ENCODE measurements at regions not wholly inside any gene's neighbourhood (a gene's known extent, or its start where the extent isn't known, plus 50 kb on each side); places are given as distances from the start of the nearest gene placed in this dataset.

DNA sequence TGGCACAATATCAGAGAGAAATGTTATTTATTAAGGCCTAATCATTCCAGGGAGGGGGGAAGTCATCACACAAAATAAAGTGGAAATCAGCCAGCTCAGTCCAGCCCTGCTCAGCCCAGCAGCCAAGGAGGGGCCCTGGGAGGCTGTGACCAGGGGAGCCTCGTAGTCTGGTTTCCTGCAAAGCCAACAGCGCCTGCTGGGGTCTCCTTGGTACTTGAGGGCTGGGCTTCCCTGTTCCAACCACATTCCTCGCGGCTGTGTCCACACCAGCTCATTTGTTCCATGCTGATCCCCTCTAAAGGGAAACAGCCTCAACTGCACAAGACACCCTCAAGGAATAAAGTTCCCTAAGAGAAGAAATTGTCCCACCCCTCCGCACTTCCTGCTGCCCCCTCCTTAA, 154.0 kb downstream of the TMEM132E start:
- DNase-seq: no peak

DNA sequence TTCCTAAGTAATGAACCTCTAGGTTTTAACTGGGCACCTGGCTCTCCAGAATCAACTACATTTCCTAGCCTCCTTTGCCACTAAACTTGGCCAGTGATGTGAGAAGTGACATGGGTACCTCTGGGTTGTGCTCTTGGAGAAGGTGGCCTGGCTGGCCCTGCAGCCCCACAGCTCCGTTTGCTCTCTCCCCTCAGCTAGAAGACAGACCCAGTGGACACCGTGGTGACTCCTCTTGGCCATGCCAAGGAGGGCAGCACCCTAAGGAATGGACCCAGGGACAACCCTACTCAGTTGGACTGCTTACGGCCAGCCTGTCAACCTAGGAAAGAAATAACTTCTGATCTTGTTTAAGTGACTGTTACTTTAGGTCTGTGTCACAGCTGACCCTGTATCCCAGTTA, 151.4 kb downstream of the TMEM132E start:
- no peak for DNase-seq

DNA sequence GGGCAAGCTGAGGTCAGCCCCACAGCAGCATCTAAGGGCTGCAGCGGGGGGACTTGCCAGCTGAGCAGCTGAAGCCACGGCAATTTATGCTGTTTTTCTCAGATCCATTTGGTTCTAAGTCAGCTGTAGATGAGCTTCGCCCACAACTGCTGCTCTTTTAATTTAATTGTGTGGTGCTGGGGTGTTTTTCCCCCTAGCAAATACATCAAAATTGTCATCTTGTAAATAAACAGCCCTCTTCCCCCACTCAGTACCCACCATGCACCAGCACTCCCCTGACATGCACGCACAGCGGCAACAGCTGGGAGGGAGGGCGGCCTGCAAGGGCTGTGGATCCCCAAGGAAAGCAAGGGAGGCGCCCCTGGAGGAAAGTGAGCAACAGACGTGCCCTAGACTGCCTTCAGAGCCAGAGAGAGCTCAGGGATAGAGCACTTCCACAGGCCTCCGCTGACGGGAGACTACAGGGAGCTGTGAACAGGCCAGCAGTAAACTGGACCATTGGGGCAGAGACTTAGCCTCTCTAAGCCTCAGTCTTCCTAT, 149.5 kb downstream of the TMEM132E start:
- DNase-seq: no peak

DNA sequence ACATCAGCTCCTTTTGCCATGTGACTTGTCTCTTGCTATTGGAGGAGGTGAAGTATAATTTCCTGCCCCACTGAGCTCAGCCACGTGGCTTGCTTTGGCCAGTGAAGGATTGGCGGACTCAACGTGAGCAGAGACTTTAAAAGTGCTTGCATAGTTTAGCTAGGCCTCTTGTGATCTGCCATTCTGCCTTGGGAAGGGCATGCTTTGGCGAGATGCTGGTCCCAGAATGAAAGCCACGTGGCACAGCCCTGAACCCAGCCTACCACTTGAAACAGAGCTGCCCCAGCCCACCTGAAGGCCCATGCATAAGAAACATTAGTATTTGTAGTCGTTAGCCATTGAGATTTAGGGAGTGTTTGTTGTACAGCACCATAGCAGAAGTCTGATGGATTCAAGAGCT, 148.2 kb downstream of the TMEM132E start:
- DNase-seq: no peak

DNA sequence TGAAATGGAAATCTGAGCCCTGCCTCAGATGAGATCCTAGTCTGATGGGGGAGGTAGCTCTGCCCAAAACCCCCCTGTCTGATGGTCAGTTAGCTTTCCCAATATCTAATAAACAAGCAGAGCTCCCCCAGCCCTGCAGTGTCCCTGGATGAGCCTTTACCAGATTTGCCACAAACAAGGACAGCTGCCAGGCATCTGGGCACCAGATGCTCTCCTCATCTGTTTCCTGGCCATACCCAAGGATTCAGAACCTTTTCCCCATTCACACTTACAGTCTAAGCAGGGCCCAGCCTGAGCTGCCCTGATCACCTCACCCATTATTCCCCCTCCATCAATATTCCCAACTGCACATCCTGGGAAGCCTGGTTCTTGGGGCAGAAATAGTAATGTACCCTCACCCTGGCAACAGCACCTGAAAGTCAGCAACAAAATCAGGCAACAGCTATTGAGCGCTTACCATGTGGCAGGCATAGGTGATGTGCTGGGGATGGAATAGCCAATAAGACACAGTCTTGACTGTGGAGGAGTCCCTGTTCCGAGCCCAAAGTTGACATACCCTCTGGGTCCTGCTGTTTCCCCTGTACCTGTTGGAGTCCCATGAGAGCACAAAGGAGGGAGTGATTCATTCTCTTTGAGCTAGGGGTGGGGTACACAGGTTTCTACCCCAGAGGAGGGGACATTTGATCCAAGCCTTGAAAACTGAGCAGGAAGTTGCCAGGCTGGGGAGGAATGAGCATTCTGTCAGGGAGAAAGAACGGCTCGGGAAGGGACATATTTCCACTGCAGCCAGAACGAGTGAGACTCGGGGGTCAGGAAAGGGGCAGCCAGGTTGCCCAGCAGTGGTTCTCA, 147.4 kb downstream of the TMEM132E start:
- no peak for DNase-seq

DNA sequence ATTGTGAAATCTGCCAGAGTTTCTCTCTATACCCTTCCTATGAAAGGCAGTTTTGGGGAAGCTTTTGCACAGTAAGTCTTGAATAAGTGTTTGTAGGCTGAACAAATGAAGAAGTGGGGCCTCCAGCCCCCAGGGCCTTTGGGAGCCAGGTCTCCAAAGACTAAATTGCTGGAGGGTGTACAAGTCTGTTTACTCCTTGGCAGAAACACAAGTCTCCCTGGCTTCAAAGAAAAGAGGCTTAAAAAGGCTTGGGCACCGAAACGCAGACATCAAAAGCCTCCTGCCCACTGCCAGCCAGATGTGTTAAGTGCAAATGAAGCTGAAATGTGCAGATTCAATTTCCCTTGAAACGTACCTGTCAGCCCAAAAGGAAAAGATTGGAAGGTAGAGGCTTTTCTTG, 146.3 kb downstream of the TMEM132E start:
- no peak for DNase-seq

DNA sequence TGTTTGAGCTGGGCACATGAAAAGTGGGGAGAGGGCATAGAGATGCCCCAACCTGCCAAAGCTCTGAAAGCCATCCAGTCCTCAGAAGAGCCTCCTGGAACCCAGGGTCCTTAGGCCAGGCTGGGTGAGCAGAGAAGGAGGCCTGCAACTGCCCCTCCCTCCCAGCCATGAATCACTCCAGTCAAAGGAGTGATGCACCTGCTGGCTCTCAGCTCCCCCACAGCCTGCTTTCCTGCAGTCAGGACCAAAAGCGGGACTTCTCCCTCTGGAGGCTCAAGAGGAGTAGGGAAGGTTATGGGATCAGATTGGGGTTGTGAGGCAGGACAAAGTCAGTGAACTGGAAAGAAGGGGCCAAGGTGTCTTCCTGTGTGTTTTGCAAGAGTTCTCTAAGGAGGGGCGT, 145.6 kb downstream of the TMEM132E start:
- no peak for DNase-seq

DNA sequence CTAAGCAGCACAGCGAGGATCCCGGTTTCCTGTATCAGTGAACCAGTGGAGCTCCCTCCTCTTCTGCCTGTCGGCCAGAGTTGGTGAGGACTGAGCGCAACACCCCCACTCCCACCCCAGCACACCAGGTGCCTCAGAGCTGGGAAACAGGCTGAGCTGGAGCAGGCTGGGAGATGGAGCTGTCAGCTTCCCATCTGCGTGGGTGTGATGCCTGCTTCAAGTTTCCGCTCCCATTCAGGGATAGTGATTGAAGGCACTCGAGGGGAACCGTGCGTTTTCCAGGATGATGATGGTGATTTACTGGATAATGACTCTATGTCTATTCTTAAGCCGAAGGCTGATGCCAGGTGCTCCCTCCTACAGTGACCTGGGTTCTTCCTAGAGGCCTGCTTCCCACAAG, 144.5 kb downstream of the TMEM132E start:
- DNase-seq: no peak

DNA sequence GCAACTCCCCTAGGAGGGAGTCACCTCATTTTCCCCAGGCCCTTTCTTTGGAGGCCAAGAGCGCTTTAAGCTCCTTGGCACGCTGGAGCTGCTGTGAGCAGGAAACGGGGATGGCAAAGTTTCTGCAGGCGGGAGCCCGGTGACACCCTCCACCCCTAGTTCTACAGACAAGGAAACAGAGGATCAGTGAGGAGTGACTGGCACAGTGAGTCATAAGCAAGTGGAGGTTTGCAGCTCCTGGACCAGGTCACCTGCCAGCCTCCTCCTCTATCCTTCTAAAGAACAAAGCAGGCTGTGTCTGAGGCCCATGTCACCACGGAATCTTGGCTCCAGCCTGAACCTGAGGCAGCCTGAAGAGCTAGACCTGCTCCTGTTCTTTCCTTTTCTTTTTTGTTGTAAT, 141.9 kb downstream of the TMEM132E start:
- DNase-seq: no peak

DNA sequence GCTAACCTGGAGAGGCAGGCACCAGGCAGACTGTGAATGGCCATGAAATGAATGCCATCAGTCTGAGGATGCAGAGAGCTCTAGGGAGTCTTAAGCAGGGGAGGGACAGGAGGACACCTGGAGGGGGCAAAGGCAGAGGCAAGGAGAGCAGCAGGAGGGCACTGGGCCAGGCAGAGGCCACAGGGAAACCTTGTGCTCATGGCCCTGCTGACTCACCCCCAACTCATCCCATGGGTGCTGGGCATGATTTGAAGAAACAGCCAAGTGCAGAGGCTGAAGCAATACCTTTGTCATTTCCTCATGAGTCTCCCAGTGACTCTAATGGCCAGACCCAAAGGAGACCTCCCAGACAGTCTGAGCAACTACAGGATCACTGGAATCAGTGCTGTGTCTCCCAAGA, 141.4 kb downstream of the TMEM132E start:
- no peak for DNase-seq

DNA sequence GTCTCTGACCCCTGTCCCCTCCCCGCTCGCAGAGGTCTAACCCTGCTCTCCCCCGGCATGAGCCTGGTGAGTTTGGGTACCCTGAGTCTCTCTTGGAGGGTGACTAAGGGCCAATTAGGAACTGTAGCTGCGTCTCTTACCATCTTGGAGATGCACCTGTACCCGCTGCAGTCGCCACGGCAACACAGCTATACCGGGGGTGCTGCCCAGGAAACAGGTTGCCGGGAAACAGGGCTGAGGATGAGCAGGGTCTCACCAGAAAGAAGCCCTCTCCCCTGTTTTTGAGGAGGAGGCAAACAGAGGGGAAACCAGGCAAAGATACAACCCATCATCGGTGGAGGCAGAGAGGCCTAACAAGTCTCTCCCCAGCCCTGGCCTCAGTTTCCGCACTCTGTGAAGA, 140.2 kb downstream of the TMEM132E start:
- no peak for DNase-seq

DNA sequence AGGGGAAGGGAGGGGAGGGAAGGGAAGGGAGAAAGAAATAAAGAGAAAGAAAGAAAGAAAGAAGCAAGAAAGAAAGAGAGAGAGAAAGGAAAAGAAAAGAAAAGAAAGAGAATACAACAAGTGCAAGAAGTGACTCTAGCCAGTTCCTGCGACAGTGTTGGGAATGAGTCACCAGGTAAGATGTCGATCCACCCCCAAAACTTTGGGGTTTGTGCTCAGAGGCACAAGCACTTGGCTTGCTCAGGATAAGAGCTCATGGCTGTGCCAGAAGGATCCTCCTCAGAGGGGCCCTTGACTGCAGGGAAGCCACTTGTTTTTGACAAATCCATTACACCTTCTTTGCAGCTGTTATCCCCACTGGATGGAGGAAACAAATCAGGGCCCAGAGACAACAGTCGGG, 137.7 kb downstream of the TMEM132E start:
- no peak for DNase-seq

DNA sequence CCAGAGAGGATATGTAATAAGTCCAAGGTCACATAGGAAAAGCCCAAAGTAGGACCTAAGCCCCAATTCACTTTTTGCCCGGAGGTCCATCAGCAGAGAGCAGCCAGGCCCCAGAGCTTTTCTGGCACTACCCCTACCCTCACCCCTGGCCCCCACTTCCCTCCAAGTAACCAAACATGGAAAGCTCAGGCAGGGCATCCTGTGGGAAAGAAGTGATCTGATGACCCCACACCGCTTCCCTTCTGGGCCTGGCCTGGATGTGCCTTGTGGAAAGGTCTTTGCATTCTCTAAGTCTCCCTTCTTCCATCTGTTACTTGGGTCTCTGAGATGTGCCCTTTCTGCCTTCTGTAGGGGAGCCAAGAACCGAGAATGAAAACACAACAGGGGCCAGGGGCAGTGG, 136.9 kb downstream of the TMEM132E start:
- DNase-seq: no peak

DNA sequence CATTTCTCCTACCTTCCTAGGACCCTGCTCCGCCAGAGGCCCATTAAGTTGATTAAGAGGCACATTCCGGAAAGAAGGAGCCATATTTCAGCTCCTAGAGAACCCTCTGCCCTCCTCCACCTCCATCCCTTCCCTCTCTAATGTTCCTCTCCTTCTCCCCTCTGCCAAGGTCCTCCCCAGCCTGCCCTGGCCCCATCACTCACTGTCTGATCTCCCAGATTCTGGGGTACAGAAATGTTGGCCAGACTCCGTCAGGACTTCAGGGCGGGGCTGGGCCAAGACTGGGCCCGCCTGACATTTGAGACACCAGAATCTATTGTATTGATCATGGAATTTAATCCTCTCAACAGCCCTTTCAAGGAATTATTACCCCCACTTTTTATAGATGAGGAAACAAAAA, 136.1 kb downstream of the TMEM132E start:
- no peak for DNase-seq

DNA sequence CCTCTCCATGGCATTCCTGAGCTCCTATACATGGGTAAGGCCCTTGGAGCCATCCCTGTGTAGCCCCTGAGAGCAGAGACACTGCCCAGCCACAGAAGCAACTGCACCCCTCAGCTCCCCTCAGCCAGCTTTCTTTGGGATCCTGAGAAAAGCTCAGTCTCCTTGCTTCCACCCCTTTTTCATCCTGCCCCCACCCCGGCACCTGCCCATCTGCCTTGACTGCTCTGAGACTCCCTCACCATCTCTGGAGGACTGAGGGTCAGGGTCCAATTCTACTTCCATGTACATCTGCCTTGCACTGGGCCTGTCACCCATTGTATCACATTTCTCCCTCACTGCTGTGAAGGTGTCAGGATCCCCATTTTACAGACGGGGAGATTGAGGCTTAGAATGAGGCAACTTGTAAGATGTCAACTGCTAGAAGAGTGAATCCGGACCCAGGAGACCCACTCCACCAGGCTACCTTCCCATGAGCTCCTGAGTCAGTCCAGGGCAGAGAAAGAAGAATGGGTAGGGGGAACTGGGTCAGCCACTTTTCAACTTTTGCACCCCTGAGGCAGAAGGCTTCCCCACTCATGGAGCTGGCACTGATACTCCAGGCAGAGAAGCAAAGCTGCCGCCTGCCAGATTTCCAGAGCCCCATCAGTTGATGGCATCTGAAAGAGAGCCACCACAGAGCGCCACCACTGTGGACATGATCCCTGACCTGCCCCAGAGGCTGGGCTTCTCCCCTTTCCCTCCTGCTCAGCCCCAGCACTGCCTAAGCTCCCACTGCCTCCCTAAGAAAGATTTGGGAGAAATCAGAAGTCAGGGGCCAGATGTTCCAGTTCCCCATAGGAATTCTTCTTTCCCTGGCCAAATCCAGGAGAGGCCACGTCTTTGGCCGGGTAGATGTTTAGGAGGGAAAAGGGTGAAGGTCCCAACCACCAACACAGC, 135.4 kb downstream of the TMEM132E start:
- DNase-seq: no peak

DNA sequence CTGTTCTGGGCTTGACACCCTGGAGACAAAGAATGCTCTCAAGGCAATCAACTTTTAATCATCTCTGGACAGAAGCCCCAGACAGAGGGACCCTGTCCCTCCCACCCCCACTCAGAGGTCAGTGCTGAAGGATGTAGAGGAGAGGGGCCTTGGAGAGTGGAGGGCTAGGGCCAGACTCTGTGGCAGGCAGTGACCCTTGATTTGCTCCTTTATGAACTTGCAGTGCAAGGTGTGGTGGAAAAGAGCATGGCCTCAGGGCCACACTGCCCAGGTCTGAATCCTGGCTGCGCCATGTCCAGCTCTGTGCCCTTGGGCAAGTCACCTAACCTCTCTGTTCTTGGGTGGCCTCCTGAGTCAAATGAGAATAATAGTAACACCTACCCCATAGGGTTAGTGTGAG, 134.3 kb downstream of the TMEM132E start:
- no peak for DNase-seq

DNA sequence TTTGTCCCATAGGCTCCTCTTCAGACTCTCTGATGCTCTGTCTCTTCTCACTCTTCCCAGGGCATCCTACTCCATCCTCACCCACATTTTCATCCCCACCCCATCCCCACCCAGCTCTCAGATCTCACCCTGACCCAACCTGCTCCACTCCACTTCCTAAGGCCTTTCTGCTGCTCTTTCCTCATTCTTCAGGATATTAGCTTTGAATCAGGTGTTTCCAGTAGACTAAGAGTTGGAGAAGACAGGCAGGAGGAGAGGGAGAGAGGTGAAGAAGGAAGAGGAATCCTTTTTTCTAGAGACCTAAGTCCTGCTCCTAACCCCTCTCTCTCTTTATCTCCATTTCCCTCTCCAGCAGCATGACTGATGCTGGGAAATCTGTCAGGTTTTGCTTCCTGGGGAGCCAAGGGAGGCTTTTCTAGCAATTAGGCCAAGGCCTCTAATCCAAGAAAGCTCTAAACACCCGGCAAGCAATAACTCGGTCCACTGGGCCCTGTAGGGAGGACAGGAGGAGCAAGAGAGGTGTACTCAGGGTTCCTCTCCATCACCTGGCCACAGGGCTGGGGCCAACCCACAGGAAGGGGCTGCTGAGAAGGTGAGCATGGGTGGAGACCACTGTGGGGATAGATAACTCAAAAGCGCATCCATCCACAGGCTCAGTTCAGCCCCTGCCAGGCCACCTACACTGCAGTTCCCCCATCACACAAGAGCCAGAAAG, 133.3 kb downstream of the TMEM132E start:
- DNase-seq: no peak

DNA sequence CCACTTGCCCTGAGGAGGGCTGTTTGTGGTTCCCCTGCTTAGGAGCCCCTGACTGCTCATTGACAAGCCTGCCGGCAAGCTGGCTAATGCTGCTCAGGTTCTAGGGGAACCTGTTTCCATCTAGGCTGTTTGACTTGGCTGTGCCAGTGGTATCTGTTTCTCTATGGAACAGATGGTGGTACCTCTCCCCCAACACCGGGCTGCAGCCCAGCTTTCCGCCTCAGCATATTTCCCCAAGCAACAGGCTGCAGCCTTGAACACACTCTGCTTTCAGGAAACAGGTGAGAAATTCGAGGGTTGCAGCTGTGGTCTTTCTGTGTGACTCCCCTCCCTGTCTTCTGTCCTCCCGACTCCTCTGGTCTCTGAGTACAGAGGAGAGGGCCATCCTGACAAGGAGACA, 132.3 kb downstream of the TMEM132E start:
- DNase-seq: no peak

DNA sequence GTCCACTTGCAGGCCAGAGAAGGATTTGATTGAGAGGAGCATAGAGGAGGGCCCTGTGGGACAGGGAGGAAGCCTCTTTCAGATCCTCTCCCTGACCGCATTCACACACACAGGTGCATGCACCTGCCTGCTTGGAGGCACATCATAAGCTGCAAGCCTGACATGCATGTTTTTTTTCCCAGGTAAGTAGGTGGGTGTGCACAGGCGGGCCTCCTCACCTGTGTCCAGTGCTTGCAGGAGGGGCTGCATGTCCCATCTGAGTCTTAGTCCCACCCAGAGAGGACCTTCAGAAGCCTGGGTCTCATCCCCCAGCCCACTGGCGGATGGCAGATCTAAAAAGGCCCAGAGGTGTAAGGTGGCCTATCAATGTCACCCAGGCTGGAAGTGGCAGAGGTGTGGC, 130.8 kb downstream of the TMEM132E start:
- no peak for DNase-seq

DNA sequence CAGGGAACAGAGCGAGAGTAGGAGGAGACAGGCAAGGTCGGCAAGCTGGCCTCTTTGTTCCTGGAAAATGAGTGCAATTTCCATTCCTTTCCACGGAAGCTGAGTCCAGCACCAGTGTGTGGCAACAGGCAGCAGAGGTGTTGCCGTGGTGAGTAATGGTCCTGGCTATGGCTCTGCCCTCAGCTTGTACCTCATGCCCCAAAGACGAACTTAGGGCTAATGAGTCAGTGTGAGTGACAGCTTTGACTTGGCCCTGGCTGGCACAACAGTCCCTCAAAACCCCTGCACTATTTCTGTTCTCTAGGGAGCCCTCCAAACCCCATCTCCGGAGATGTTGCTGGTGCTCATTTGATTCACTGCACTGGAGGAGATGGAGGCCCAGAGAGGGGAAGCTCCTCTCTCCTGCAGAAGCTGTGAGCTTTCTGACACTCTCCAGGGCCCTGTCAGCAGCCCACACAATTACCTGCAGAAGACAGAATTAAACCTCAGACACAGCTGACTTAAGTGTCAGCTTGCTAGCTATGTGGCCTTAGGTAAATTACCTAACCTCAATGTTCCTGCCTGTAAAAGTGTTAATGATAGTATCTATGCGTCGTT, 129.9 kb downstream of the TMEM132E start:
- no peak for DNase-seq

DNA sequence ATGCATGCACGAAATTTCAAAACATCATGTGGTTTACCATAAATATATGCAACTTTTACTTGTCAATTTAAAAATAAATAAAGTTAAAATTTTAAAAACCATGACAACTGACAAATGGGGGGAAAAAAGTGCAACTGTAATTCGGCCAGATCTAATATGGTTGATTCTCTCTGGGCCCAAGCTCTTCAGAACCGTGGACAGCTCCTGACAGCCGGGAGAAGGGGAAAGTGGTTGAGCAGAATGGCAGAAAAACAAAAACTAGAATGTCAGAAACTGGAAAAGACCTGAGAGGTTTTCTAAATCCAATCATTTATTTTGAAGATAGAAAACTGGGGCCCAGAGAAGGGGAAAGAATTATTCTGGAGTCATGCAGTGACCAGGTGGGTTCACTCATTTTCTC, 126.6 kb downstream of the TMEM132E start:
- DNase-seq: peak; percentile 63

DNA sequence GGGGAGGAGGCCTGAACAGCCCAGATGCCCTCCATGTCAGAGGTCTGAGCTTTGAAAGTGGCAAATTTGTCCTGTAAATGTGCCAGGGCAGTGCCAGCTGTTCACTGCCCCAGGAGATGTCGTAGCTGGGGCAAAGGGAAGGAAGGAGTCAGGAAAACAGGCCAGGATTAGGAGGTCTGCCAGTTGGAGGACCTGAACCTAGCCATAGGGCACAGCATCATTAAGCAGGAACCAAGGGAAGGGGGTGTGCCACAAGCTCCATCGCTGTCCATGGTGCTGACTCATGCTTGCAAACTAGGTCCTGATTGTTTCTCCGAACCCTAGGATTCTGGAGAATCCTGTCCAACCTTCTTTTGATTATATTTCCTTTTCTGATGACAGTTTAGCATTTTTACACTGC, 124.2 kb downstream of the TMEM132E start:
- DNase-seq: peak; percentile 88

DNA sequence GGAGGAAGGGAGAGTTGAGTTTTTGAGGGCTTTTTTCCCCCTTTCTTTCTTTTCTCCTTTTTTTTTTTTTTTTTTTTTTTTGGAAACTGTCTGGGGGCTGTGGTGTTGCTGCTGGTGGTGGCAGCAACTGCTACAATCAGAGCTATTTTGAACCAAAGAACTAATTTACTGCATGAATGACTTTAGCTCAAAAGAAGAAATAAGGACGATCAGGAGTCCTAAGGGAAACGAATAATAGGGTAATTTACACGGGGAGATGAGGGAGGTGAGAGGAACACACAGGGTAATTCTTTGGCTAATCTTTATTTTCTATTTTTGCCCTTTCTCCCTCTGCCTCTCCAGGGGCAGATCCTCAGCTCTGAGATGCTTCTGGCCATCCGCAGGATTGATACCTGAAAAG, 119.8 kb downstream of the TMEM132E start:
- no peak for DNase-seq
